GM19025 (cell line): ENCODE measurements at regions not wholly inside any gene's neighbourhood (a gene's known extent, or its start where the extent isn't known, plus 50 kb on each side); places are given as distances from the start of the nearest gene placed in this dataset.

Source experiments
- ATAC-seq: cut with Tn5 transposase; IDR thresholded peaks from one replicate; pipeline ENCODE4 v1.9.1; 2021; ENCODE audit warnings: mild to moderate bottlenecking, low read depth, moderate library complexity; ENCODE audit not compliant: unreplicated experiment

DNA sequence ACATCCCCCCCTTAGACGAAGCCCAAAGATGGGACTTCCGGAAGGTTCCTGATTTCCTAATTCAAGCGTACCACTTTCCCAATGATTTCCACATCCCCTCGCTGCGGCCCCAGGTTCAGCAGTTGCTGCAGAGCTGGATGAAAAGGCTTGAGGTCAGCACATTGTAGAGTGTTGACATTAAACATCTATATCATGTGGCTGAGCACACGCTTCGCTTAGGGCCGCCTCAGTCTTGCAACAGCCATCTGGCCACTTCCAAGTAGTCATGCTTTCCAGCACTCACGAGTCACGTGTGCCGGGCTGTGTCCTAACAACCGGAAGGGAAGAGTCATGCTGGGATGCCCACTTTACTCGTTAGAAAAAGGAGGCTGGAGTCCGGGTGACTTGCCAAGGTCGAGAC is 340.6 kb upstream of the IRX4 start:
- ATAC-seq, result no peak

DNA sequence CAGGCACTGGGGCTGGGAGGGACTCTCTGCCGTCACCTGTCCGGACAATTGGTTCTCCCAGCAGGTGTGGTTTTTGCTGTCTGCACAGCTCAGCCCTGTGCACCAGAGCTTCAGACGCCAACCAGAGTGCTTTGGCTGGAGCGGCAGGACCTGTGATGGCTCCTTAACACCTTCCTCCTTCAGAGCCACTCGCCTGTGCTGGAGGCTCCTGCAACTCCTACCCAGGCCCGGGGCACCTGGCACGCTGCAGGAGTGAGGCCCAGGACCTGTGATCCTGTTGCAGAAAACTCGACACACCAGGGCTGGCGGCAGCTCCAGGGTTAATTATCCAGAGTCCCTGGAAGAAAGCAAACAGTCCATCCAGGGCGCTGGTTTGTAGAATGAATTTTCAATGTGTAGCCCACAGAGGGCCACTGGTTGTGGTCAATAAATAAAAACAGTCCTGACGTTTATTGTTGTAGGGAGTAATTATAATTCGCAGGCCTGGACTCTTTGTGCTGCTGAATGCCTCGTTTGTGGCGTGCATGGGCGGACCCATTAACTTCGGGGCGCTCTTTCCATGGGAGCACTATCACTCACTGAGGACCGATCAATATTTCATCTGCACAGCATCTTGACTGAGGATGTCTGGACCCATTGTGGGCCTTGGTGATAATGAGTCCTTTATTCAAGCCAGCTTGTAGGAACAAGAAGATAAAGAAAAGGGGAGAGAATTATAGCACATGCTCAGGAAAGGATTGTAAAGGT is 339.7 kb upstream of the IRX4 start:
- ATAC-seq, result no peak

DNA sequence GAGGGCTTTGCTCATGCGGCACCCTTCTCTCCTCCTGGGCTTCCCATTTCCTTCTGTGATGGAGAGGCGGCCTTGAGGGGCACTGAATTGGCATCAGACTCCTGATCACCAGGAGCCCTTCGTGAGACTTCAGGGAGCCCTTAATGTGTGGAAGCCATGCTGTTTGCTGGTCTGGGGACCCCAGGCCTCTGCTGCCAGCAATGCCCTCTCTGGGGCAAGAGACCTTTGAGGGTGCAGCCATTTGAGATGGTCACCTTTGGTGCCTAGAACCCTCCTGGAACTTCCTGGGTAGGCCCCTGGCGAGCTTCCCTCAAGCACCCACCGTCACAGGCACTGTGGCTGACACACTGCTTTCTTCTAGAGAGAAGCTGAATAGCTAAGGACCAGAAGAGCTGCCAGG is 338.7 kb upstream of the IRX4 start:
- no peak for ATAC-seq

DNA sequence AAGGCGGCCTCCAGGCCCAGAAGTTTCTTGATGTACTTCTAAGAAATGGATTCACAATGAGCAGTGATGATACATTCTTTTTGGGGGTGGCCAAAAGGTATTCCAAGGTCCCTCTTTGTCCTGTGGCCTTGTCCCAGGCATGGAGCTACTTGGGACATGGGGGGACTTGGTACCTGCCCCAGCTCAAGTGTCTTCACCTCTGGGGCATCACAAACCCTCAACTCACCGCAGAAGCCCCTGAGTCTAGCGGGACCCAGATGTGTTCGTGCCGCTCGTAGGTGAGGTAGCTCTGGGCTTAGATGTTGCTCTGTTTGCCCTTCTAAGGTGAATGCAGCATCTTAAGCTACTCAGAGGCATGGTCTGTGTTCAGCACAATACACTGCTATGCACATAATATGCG is 338.0 kb upstream of the IRX4 start:
- ATAC-seq, result no peak

DNA sequence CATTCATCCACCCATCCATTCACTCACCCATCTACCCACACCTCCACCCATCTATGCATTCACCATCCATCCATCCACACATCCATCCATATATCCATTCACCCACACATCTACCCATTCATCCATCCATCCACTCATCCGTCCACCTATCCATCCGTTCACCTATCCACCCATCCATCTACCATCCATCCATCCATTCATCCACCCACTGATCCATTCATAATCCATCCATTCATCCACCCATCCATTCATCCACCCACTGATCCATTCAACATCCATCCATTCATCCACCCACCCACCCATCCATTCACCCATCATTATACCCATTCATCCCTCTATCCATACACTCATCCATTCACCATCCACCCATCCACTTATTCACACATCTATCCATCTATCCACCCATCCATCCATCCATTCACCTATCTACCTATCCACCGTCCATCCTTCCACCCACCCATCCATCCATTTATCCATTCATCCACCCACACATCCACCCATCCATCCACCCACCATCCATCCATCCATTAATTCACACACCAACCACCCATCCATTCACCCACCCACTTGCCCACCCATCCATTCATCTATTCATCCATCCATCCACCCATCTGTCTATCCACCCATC is 336.5 kb upstream of the IRX4 start:
- no peak for ATAC-seq

DNA sequence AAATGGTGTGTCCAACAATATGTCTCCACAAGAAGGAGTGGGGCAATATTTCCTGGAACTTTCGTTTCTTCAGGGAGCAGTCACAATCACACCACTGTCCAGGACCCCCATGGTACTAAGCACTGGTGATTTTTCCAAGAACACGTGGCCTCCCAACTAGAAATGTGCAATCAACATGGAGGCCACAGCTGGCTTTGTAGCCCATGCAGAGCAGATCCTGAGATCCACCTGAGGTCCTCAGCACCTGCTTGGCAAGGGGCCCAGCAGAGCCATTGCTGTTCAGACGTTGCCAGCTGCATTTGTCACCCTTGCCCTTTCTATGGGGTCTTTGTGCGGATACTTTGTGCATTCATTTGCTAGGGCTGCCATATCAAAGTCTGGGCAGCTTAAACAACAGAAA is 334.5 kb upstream of the IRX4 start:
- ATAC-seq, result no peak

DNA sequence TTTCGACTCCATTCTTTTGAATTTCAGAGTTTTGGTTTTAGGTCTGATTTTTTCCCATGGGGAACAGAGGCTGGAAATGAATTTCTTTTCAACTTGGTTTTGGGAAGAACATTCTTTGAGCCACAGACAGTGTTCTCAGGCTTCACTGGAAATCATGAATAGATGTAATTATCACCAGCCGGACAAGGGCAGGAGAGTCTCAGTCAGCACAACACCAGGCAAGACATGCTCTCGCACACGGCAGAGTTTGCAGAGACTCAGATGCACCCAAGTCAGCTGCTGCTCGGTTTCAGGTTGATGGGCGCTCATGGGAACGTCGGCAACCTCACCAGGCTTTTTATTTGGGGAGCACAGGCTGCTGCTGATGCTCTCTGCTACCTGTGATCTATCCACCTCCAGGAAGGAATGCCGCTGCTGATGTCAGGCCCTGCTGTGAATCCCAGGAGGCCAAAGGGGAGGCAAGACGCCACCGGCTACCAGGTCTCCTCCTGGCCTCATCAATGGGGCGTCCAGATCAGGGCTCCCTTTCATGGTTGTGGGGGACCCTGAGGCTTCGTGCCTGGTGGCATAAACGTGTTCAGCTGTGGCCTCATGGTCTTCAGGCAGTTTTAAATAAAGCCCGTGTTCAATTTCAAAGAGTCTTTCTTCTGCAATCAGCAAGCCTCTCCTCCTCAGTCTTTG is 332.3 kb upstream of the IRX4 start:
- ATAC-seq, result no peak

DNA sequence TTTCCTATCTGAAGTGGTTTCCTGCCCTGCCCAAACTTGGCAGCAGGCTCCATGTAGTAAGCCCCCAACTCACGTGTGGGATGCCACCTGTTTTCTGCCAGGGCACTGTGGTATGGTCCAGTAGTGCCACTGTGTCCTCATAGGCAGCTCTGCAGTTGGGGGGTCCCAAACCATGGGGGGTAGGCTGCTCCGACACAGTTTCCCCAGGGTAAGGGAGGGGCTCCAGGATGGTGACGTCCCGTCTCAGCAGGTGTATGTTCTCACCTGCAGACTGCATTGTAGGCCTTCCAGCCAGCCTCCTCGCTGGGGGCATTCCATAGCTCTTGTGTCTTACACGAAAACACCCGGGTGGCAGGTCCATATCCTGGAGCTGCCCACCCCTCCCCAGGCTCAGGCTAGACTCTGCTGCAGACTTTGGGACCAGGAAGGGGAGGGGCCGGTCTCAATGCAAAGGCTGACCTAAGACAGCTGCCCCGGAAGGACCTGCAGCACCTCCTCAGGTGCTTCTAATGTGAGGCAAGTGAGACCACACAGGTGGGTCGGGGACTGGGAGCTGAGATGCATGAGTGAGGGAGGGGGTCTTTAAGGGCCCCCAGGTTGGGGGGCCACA is 330.5 kb upstream of the IRX4 start:
- ATAC-seq, result no peak

DNA sequence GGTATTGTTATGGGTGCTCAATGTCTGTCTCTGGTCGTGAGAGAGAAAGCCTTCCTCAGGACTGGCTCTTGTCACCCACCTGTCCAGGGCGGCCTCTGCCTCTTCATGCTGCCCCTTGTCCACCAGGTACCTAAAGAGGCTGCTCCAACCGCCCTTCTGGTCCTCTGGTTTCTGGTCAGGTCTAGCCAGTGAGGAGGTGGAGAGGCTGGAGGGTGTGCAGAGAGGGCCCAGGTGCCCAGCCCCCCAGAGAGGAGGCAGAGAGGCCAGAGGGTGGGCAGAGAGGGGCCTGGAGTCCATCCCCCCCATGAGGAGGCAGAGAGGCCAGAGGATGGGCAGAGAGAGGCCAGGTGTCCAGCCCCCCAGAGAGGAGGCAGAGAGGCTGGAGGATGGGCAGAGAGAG is 329.8 kb upstream of the IRX4 start:
- no peak for ATAC-seq

DNA sequence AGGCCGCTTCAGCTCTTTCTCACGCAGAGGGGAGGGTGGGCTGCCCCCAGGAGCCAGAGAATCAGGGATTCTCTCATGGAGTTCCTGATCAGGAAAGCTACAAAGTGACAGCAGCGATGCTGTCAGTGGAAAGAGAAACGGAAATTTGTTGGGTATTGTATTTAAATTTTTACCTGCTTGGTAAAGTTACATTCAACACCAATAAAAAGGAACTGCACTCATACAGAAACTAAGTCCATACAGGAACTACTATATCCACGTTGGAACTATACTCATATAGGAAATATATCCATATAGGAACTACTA is 325.5 kb upstream of the IRX4 start:
- ATAC-seq, result no peak

DNA sequence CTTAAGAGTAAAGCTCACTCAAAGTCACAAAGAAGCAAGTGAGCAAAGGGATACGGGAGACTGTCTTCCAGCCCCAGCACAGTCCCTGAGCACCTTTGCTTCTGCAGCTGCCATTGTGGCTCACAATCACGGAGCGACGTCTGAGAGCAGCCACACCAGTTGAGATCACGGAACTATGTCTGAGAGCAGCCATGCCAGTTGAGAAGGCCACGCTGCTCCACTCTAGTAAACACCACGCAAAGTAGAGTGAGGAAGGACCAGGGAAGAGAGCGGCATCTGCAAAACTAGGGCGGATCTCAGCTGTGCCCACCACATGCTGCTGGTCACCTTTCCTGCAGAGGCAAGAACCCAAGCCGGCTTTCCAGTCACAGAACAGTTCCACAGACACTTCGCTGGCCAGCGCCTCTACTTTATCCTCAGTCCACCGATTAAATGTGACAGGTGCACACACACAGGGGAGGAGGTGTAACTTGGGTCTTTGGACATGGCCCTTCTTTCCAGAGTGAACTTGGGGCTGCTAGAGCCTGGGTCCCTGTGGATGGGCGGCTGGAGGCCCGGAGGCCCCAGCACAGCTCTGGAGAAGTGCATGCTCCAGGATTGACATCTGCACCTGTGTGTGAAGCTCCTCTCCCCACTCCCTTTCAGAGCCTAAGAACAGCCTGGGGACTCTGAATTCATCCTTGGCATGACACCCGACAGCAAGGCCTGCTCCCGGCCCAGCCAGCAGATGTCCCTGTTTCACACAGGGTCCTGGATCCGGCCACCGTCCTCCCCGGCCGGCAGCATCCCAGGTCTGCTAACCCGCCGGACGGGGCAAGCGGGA is 324.9 kb upstream of the IRX4 start:
- ATAC-seq, result no peak

DNA sequence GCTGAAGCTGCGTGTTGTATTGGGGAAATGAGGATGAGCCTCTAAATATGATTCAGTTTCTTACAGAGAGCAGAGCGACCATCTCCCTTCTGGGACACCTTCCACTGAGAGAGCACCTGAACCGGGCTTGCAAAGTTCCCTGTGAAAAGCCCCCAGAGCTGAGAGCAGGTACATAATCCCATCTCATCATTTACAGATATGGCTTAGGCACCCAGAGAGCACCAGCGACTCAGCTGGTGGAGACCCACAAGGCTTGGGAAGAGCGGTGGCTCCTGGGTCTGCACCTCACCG is 324.3 kb upstream of the IRX4 start:
- ATAC-seq, result no peak

DNA sequence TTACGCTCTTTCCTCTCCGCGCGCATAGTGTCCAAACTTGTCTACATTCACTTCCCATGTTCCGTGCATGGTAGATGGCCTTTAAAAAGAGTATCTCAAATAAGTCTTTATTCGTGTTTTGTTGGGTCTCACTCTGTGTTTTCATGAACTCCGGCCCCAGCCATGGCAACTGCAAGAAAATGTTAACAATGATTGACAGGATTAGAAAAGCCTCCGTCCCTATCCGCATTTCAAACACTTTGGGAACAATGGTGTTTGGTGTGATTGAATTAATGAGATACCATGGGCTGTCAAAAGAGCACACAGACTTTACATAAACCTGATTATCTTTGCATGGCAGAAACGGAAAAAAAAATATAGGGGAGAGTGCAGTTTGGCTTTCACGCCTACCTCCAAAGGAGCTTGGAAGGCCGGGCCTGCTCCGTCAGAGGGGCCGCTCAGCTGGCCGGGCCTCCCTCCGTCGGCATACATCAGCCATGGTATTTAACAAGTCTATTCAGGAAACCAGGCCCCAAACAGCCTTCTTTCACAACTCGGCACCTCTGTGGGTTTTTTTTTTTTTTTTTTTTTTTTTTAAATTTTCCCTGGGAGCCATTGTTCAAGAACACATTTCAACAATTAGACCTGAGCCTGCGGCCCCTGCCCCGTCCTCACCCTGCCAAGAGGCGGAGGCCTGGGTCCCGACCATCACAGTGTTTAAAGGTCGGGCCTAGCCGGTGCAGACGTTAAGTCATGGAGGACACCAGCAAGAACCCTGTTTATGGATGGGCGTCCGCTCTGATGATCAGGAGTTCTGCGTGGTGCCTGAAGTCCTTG is 323.8 kb upstream of the IRX4 start:
- no peak for ATAC-seq

DNA sequence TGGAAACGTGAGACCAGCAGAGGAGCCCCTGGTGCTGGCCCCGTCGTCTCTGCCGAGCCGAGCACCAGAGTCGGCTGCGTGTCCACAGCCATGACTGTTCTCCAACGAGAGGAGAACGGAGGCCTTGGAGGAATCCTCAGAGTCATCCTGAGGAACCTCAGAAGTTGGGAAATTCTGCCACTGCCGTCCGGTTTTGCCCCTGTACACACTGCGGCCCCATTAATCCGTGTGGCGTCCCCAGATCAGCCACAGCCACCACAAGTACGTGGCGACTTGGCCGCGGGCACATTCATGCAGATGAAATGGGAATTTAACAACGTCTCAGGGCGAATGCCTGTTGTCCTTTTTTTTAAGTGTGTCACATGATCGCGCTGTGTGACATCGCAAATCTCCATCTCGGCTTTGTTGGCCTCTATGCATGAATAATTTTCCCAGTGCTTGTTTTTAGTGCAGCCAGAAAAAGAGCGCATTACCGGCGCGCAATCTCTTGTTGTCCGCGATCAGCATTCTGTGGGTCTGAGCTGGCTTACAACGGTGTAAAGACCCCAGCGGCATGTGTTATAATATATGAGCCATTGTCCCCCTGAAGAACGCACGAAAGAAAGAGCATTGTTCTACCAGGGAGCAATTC is 323.0 kb upstream of the IRX4 start:
- ATAC-seq, result no peak

DNA sequence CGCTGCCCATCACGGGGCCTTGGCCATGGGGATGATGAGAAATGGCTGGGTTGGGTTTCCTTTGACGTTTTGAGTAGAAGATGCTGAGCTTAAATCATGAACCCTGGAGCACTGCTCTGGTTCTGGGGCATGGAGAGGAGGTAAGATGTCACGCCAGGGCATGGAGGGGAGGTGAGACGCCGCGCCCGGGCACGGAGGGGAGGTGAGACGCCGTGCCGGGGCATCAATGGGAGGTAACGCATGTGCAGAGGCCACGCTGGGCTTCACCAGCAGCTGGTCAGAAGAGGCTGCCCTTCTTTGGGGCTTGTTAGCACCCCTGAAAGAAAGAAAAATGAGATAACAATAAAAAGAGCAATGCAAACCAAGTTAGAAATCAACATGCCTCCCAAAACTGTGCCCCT is 322.5 kb upstream of the IRX4 start:
- no peak for ATAC-seq

DNA sequence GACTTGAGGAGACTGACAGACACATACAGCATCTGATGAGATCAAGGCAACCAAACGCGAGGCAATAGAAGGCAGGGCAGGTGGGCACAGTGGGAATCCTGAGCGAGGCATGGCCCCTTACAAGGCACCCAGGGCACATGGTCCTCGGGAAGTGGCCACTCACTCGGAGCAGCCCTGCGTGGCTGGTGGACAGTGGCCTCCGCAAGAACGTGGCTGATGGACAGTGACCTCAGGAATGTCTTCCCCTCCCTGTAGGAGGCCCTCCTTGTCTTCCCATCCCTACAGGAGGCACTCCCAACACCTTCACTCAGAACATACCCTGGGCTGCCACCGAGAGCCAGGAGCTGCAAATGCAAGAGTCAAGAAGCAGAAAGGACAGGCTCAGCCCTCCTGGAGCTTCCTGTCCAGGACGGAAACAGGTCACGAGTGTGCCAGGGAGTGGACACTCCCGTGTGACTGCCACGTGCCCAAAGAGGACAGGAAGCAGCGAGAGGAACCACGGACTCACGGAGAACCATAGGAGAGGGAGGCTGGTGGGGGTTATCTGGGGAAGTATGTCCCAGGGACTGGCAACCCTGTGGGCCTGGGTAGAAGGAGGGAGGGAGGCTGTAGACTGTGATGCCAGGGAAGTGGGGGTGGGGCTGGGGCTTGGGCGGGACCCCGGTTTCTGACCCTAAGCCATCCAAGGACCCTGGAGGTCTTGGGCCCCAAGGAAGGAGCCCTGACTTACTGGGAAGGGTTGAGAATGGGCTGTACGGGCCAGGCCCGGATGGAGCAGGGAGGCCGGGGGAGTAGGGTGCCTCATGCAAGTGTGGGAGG is 321.9 kb upstream of the IRX4 start:
- no peak for ATAC-seq

DNA sequence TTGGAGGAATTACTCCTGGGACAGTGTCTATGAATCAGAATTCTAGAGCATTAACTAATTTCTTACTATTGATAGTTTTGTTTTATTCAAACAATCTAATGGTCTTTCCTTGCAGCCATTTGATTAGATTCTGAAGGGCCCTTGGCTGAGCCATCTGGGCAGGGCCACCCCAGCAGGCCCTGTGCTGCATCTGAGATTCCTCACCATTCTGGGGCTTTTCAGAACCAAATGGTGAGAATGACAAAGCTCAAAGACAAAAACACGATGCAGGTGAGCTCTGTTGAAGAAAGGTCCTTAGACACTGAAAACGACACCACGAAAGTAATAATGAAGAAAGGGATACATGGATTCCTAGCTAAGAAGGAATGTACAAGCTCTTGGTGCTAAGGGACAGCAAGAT is 321.0 kb upstream of the IRX4 start:
- no peak for ATAC-seq

DNA sequence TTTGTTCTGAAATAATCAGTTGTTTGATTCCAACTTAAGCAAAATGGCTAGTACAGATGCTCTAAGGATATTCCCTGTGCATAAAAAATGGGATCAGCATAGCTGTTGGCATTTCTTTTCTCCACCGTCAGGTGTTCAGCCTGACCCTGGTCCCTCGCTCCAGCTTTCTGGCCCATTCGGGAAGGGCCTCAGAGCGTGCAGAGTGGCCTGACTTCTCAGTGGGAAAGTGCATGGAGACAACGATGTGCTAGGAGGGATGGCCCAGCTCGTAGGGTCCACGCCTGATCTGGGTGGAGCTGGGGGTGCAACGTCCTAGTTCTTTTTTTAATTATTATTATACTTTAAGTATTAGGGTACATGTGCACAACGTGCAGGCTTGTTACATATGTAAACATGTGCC is 319.1 kb upstream of the IRX4 start:
- no peak for ATAC-seq

DNA sequence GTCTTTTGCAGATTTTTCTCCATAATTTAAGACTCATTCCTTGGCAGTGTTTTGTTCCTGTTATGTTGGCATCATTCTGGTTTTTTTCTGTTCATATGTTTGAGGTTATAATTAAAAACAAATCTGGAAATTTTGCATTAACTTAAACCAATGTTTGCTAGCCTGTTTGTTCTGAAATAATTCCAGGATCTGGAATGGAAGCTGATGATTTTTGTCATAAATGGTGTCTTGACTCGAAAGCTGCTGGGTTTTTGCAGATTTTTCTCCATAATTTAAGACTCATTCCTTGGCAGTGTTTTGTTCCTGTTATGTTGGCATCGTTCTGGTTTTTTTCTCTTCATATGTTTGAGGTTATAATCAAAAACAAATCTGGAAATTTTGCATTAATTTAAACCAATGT is 318.7 kb upstream of the IRX4 start:
- no peak for ATAC-seq
